IPS-20b (cell line): ENCODE measurements at regions not wholly inside any gene's neighbourhood (a gene's known extent, or its start where the extent isn't known, plus 50 kb on each side); places are given as distances from the start of the nearest gene placed in this dataset.
A peak's percentile ranks its signal among the peaks of the same experiment; 100 is the strongest.
"Not testable (repeated sequence)": the region's sequence is repeated elsewhere in the genome, so short reads cannot be mapped to it uniquely, and the experiment has no call there.

Experiments used
- H3K27ac ChIP-seq: one replicate; pipeline ENCODE4 v1.5.1; 2013; ENCODE audit warnings: low read length
- H3K27me3 ChIP-seq: 2 replicates; pipeline ENCODE4 v1.6.1; 2013; ENCODE audit warnings: mild to moderate bottlenecking, low read length, inconsistent platforms; ENCODE audit not compliant: insufficient read depth
- H3K36me3 ChIP-seq: 2 replicates; pipeline ENCODE4 v1.6.1; 2013; ENCODE audit warnings: low read depth, mild to moderate bottlenecking, inconsistent platforms, low read length, moderate library complexity; ENCODE audit not compliant: insufficient read depth
- H3K4me1 ChIP-seq: 2 replicates; pipeline ENCODE4 v1.6.1; 2013; ENCODE audit warnings: mild to moderate bottlenecking, control low read depth, inconsistent platforms, low read length, moderate library complexity; ENCODE audit not compliant: insufficient read depth
- H3K4me3 ChIP-seq: 2 replicates; pipeline ENCODE4 v1.5.1; 2013; ENCODE audit warnings: mild to moderate bottlenecking, low read length, inconsistent platforms
- H3K9ac ChIP-seq: 2 replicates; pipeline ENCODE4 v1.6.1; 2013; ENCODE audit warnings: low read depth, mild to moderate bottlenecking, inconsistent platforms, low read length, moderate library complexity
- H3K9me3 ChIP-seq: 2 replicates; pipeline ENCODE4 v1.6.1; 2013; ENCODE audit warnings: mild to moderate bottlenecking, low read depth, low read length, inconsistent platforms; ENCODE audit not compliant: insufficient read depth

GRCh38 chr4:129978315-129978714 lies 882.4 kb downstream of the C4orf33 start:
- no peak overlapping the region for H3K4me3 ChIP-seq
- H3K36me3 ChIP-seq, result no peaks in the 10 kb centered on the region
- no peak overlapping the region for H3K27ac ChIP-seq
- H3K9me3 ChIP-seq, result no peaks in the 10 kb centered on the region
- H3K4me1 ChIP-seq, result no peaks in the 10 kb centered on the region
- H3K27me3 ChIP-seq, result no peaks in the 10 kb centered on the region
- H3K9ac ChIP-seq, result no peak overlapping the region

- no peaks in the 10 kb centered on the region for H3K36me3 ChIP-seq
Observed at GRCh38 chr4:129988957-129989356, 893.0 kb downstream of the C4orf33 start.

GRCh38 chr4:129994715-129995114 lies 898.8 kb downstream of the C4orf33 start:
- Histone ChIP-seq H3K36me3 (no peaks in the 10 kb centered on the region), H3K4me3 (no peak overlapping the region), H3K9me3 (no peaks in the 10 kb centered on the region), H3K27me3 (no peaks in the 10 kb centered on the region), H3K4me1 (no peaks in the 10 kb centered on the region; the same call in 1 of the 2 replicates), H3K9ac (no peak overlapping the region), H3K27ac (no peak overlapping the region)

More at GRCh38 chr4:129988957-129989356, 893.0 kb downstream of the C4orf33 start:
- H3K9ac ChIP-seq, result no peak overlapping the region
- no peaks in the 10 kb centered on the region; the same call in 1 of the 2 replicates for H3K4me1 ChIP-seq
- no peaks in the 10 kb centered on the region for H3K27me3 ChIP-seq
- H3K9me3 ChIP-seq, result no peaks in the 10 kb centered on the region
- H3K27ac ChIP-seq, result no peak overlapping the region
- no peak overlapping the region for H3K4me3 ChIP-seq

- H3K9me3 ChIP-seq, result no peaks in the 10 kb centered on the region
- no peak overlapping the region for H3K9ac ChIP-seq
- no peaks in the 10 kb centered on the region for H3K4me1 ChIP-seq
- no peaks in the 10 kb centered on the region for H3K27me3 ChIP-seq
- no peak overlapping the region for H3K27ac ChIP-seq
- H3K4me3 ChIP-seq, result no peak overlapping the region
- H3K36me3 ChIP-seq, result no peaks in the 10 kb centered on the region
Observed at GRCh38 chr4:129998436-129999150, 902.6 kb downstream of the C4orf33 start.

GRCh38 chr4:129999156-129999555 lies 903.2 kb downstream of the C4orf33 start:
- no peak overlapping the region for H3K27ac ChIP-seq
- H3K9me3 ChIP-seq, result no peaks in the 10 kb centered on the region
- H3K4me1 ChIP-seq, result no peaks in the 10 kb centered on the region
- no peak overlapping the region for H3K9ac ChIP-seq
- no peaks in the 10 kb centered on the region for H3K36me3 ChIP-seq
- no peak overlapping the region for H3K4me3 ChIP-seq
- no peaks in the 10 kb centered on the region for H3K27me3 ChIP-seq

- Histone ChIP-seq H3K4me1 (no peaks in the 10 kb centered on the region), H3K9me3 (no peaks in the 10 kb centered on the region), H3K9ac (no peak overlapping the region), H3K27ac (no peak overlapping the region), H3K27me3 (no peaks in the 10 kb centered on the region), H3K36me3 (no peaks in the 10 kb centered on the region), H3K4me3 (no peak overlapping the region)
Observed at GRCh38 chr4:130008461-130008860, 912.5 kb downstream of the C4orf33 start.

- not testable (repeated sequence) for H3K4me1 ChIP-seq, H3K4me3 ChIP-seq, H3K27me3 ChIP-seq, H3K27ac ChIP-seq, H3K36me3 ChIP-seq, H3K9me3 ChIP-seq, H3K9ac ChIP-seq
Observed at GRCh38 chr4:130012806-130013205, 916.9 kb downstream of the C4orf33 start.

- peak overlapping the region; percentile 51; the same call in 1 of the 2 replicates for H3K9ac ChIP-seq
- no peaks in the 10 kb centered on the region for H3K27me3 ChIP-seq
- H3K4me1 ChIP-seq, result peaks cover 26% of the 10 kb centered on the region
- H3K9me3 ChIP-seq, result peaks cover 6% of the 10 kb centered on the region; the same call in 1 of the 2 replicates
- no peaks in the 10 kb centered on the region for H3K36me3 ChIP-seq
- H3K4me3 ChIP-seq, result no peak overlapping the region
- peak overlapping the region; percentile 73 for H3K27ac ChIP-seq
Observed at GRCh38 chr4:130021706-130022105, 925.8 kb downstream of the C4orf33 start.

- Histone ChIP-seq H3K36me3 (no peaks in the 10 kb centered on the region), H3K4me3 (no peak overlapping the region), H3K9me3 (peaks cover 6% of the 10 kb centered on the region; the same call in 1 of the 2 replicates), H3K27ac (peak overlapping the region; percentile 73), H3K9ac (peak overlapping the region; percentile 51; the same call in 1 of the 2 replicates), H3K4me1 (peaks cover 34% of the 10 kb centered on the region), H3K27me3 (no peaks in the 10 kb centered on the region)
Observed at GRCh38 chr4:130023088-130023487, 927.1 kb downstream of the C4orf33 start.

- peak overlapping the region; percentile 98 for H3K27ac ChIP-seq
- peak overlapping the region; percentile 66; the same call in 1 of the 2 replicates for H3K9ac ChIP-seq
- no peak overlapping the region for H3K4me3 ChIP-seq
- peaks cover 51% of the 10 kb centered on the region for H3K4me1 ChIP-seq
- peaks cover 4% of the 10 kb centered on the region; the same call in 1 of the 2 replicates for H3K36me3 ChIP-seq
- H3K9me3 ChIP-seq, result no peaks in the 10 kb centered on the region
- H3K27me3 ChIP-seq, result no peaks in the 10 kb centered on the region
Observed at GRCh38 chr4:130025701-130026100, 929.7 kb downstream of the C4orf33 start.

GRCh38 chr4:130026185-130026584 lies 930.2 kb downstream of the C4orf33 start:
- peaks cover 56% of the 10 kb centered on the region for H3K4me1 ChIP-seq
- H3K9me3 ChIP-seq, result no peaks in the 10 kb centered on the region
- no peak overlapping the region; the same call in 1 of the 2 replicates for H3K9ac ChIP-seq
- peaks cover 6% of the 10 kb centered on the region; the same call in 1 of the 2 replicates for H3K36me3 ChIP-seq
- H3K27me3 ChIP-seq, result no peaks in the 10 kb centered on the region
- no peak overlapping the region for H3K4me3 ChIP-seq
- H3K27ac ChIP-seq, result peak overlapping the region; percentile 98

- Histone ChIP-seq H3K9me3 (no peaks in the 10 kb centered on the region), H3K4me3 (no peak overlapping the region), H3K27me3 (no peaks in the 10 kb centered on the region), H3K9ac (peak overlapping the region; percentile 62; the same call in 1 of the 2 replicates), H3K27ac (peak overlapping the region; percentile 87), H3K4me1 (peaks cover 60% of the 10 kb centered on the region), H3K36me3 (peaks cover 15% of the 10 kb centered on the region; the same call in 1 of the 2 replicates)
Observed at GRCh38 chr4:130027973-130028372, 932.0 kb downstream of the C4orf33 start.
